Activated T-cell treated with anti-CD3 and anti-CD28 coated beads, Interleukin-2, amount 50 U/mL, for 4 hours (primary cell): ENCODE measurements at regions not wholly inside any gene's neighbourhood (a gene's known extent, or its start where the extent isn't known, plus 50 kb on each side); places are given as distances from the start of the nearest gene placed in this dataset.
"Not testable (repeated sequence)": the region's sequence is repeated elsewhere in the genome, so short reads cannot be mapped to it uniquely, and the experiment has no call there.

Experiments
- ATAC-seq, 2 donors: fragments of 200-7000 bp; cut with Tn5 transposase; one replicate each; pipeline ENCODE4 v1.10.0; 2021
- DNase-seq: peaks from one replicate; pipeline ENCODE4 v3.0.0-alpha.2; 2020
- H3K27me3 Mint-ChIP-seq: one replicate; pipeline ENCODE4 v1.8.0; 2021; ENCODE audit warnings: low read depth, mixed read lengths
- H3K36me3 Mint-ChIP-seq: one replicate; pipeline ENCODE4 v1.8.0; 2022; ENCODE audit warnings: mixed read lengths; ENCODE audit not compliant: insufficient read depth
- H3K4me1 Mint-ChIP-seq: one replicate; pipeline ENCODE4 v1.8.0; 2021; ENCODE audit warnings: low read depth, mixed read lengths
- H3K4me3 Mint-ChIP-seq: one replicate; pipeline ENCODE4 v1.8.0; 2021; ENCODE audit warnings: mild to moderate bottlenecking, moderate library complexity, mixed read lengths
- H3K9me3 Mint-ChIP-seq: one replicate; pipeline ENCODE4 v1.8.0; 2021; ENCODE audit warnings: mixed read lengths

GRCh38 chr1:188154196-188154595, 1325.4 kb downstream of the PLA2G4A start:
- no peak overlapping the region for H3K4me3 Mint-ChIP-seq
- no peaks in the 10 kb centered on the region for H3K4me1 Mint-ChIP-seq
- DNase-seq (no peak), ATAC-seq (no peak)
- no peaks in the 10 kb centered on the region for H3K27me3 Mint-ChIP-seq
- H3K36me3 Mint-ChIP-seq, result no peaks in the 10 kb centered on the region
- no peaks in the 10 kb centered on the region for H3K9me3 Mint-ChIP-seq

DNA sequence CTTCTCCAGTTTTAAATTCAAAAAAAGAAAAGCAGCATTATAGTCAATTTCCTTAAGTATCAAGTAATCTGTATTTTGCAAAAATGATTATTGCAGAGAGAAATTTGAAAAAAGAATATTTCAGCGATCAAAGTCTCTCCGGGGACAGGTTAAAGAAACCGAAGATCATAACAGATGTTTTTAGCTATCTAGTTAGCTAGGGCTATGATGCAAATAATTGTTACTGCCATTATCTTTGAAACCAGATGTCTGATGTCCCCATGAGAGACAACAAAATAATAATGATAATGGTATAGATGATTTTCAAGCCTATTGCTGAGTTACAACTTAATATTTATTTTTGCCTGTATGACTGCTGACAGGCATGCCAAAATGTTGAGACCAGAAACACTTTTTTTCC, 1326.0 kb downstream of the PLA2G4A start:
- ATAC-seq (no peak), DNase-seq (no peak)
- H3K27me3 Mint-ChIP-seq, result no peaks in the 10 kb centered on the region
- no peak overlapping the region for H3K4me3 Mint-ChIP-seq
- no peaks in the 10 kb centered on the region for H3K9me3 Mint-ChIP-seq
- H3K4me1 Mint-ChIP-seq, result no peaks in the 10 kb centered on the region
- H3K36me3 Mint-ChIP-seq, result no peaks in the 10 kb centered on the region

GRCh38 chr1:188155261-188155660, 1326.5 kb downstream of the PLA2G4A start:
- no peaks in the 10 kb centered on the region for H3K4me1 Mint-ChIP-seq
- no peak for ATAC-seq
- peaks cover 2% of the 10 kb centered on the region for H3K9me3 Mint-ChIP-seq
- H3K36me3 Mint-ChIP-seq, result no peaks in the 10 kb centered on the region
- no peak for DNase-seq
- H3K4me3 Mint-ChIP-seq, result no peak overlapping the region
- H3K27me3 Mint-ChIP-seq, result no peaks in the 10 kb centered on the region

DNA sequence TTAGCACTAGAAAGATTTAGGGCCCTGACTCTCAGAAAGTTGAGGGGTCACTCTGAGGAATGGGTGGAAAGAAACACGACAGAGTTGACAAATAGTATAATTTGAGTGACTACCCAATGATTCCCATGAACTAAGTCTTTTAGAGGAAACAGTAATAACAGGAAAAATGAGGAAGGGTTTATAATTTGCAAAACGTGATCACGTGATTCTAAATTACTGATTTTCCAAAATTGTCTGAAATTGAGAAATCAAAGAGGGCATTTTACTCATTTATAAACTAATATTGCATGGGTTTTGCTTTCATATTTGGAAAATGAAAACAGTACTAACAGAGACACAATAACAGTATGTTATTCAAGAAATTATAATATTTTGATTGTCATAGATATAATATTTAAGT, 1335.7 kb downstream of the PLA2G4A start:
- H3K4me1 Mint-ChIP-seq, result no peaks in the 10 kb centered on the region
- DNase-seq, result no peak

DNA sequence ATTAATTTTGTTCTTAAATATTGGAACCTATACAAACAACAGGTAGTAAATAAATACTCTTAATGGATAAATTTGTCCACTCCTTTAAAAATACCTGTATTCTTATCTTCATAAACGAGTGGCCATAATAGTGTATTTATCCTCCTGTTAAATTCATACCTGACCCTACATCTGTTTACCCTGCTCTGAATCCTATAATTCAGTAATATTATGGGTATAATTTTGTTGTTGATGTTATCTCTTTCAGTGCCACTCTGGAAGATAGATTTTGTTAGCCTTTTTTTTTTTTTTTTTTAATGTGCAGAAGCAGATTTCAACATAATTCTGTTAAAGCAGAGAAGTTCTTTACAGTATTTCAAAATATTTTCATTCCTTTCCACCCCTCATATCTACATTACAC, 1337.9 kb downstream of the PLA2G4A start:
- no peak for ATAC-seq
- H3K9me3 Mint-ChIP-seq, result peaks cover 7% of the 10 kb centered on the region
- H3K36me3 Mint-ChIP-seq, result no peaks in the 10 kb centered on the region
- H3K4me1 Mint-ChIP-seq, result no peaks in the 10 kb centered on the region
- no peak overlapping the region for H3K4me3 Mint-ChIP-seq
- no peak for DNase-seq
- no peaks in the 10 kb centered on the region for H3K27me3 Mint-ChIP-seq

More for the DNA sequence above, 1335.7 kb downstream of the PLA2G4A start:
- Mint-ChIP-seq H3K27me3 (no peaks in the 10 kb centered on the region), H3K9me3 (peaks cover 10% of the 10 kb centered on the region), H3K36me3 (no peaks in the 10 kb centered on the region), H3K4me3 (no peak overlapping the region)
- no peak for ATAC-seq

GRCh38 chr1:188169971-188170370, 1341.2 kb downstream of the PLA2G4A start:
- DNase-seq (no peak), ATAC-seq (no peak)
- no peaks in the 10 kb centered on the region for H3K27me3 Mint-ChIP-seq
- H3K9me3 Mint-ChIP-seq, result peaks cover 13% of the 10 kb centered on the region
- H3K36me3 Mint-ChIP-seq, result no peaks in the 10 kb centered on the region
- H3K4me3 Mint-ChIP-seq, result no peak overlapping the region
- H3K4me1 Mint-ChIP-seq, result no peaks in the 10 kb centered on the region

DNA sequence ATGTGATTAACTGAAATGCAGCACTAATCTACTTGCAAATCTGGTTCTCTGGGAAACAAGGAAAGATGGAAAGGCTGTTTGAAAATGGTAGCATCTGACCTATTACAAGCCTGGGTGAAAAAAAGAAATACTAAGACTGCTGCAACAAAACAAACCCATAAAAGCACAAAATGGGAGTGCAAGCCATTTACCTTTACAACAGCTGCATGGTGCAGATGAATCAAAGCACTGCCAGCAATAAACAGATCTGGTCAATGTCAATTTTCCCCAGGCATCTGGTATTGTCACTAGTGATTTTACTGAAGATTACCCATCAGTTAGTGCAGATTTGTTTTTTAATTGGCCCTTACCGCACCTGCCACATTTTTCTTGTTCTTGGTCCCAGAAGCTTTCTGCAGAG, 1341.7 kb downstream of the PLA2G4A start:
- Mint-ChIP-seq H3K27me3 (no peaks in the 10 kb centered on the region), H3K9me3 (peaks cover 13% of the 10 kb centered on the region), H3K4me3 (no peak overlapping the region), H3K4me1 (no peaks in the 10 kb centered on the region), H3K36me3 (no peaks in the 10 kb centered on the region)
- no peak for DNase-seq
- no peak for ATAC-seq

DNA sequence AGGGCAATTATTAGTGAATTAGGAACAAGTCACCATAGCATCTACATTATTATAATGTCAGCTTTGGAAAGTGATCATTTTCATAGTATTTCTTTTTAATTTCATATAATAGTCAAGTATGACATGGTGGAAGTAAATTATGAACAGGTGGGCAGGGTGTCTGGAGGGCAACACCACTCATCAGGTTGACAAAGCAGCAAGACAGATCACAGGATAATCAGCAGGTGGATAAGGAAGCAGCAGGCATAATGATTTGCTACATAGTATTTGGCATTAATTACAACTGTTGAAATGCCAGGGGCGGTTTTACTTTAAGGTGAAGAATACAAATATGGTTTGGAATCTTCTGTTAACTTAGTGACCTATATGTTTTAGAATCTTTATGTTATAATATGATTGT, 1342.2 kb downstream of the PLA2G4A start:
- Mint-ChIP-seq H3K9me3 (peaks cover 13% of the 10 kb centered on the region), H3K4me3 (no peak overlapping the region), H3K4me1 (no peaks in the 10 kb centered on the region), H3K27me3 (no peaks in the 10 kb centered on the region), H3K36me3 (no peaks in the 10 kb centered on the region)
- DNase-seq (no peak), ATAC-seq (no peak)

DNA sequence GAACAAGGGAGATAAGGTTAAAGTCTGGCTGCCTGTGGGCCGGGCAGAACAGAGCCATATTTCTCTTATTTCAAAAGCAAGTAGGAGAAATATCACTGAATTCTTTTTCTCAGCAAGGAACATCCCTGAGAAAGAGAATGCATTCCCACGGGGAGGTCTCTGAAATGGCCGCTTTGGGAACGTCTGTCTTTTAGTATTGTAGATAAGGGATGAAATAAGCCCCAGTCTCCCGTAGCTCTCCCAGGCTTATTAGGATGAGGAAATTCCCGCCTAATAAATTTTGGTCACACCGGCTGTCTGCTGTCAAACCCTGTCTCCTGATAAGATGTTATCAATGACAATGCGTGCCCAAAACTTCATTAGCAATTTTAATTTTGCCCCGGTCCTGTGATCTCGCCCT, 1353.3 kb downstream of the PLA2G4A start:
- ATAC-seq, H3K36me3 Mint-ChIP-seq, H3K27me3 Mint-ChIP-seq, H3K4me1 Mint-ChIP-seq, DNase-seq, H3K4me3 Mint-ChIP-seq: not testable (repeated sequence)
- peaks cover 22% of the 10 kb centered on the region for H3K9me3 Mint-ChIP-seq

- no peaks in the 10 kb centered on the region for H3K27me3 Mint-ChIP-seq
- H3K36me3 Mint-ChIP-seq, result no peaks in the 10 kb centered on the region
Measured at GRCh38 chr1:188188317-188188716, 1359.6 kb downstream of the PLA2G4A start.

GRCh38 chr1:188194916-188195315, 1366.2 kb downstream of the PLA2G4A start:
- no peak overlapping the region for H3K4me3 Mint-ChIP-seq
- no peaks in the 10 kb centered on the region for H3K4me1 Mint-ChIP-seq
- no peaks in the 10 kb centered on the region for H3K36me3 Mint-ChIP-seq
- no peaks in the 10 kb centered on the region for H3K27me3 Mint-ChIP-seq
- peaks cover 8% of the 10 kb centered on the region for H3K9me3 Mint-ChIP-seq
- DNase-seq (no peak), ATAC-seq (no peak)

More at GRCh38 chr1:188188317-188188716, 1359.6 kb downstream of the PLA2G4A start:
- Mint-ChIP-seq H3K4me3 (no peak overlapping the region), H3K9me3 (peaks cover 19% of the 10 kb centered on the region), H3K4me1 (no peaks in the 10 kb centered on the region)
- DNase-seq (no peak), ATAC-seq (no peak)

- Mint-ChIP-seq H3K36me3 (no peaks in the 10 kb centered on the region), H3K9me3 (peaks cover 9% of the 10 kb centered on the region), H3K4me3 (no peak overlapping the region), H3K4me1 (no peaks in the 10 kb centered on the region), H3K27me3 (no peaks in the 10 kb centered on the region)
- DNase-seq, result no peak
- ATAC-seq, result no peak
Measured at GRCh38 chr1:188218289-188218688, 1389.5 kb downstream of the PLA2G4A start.

DNA sequence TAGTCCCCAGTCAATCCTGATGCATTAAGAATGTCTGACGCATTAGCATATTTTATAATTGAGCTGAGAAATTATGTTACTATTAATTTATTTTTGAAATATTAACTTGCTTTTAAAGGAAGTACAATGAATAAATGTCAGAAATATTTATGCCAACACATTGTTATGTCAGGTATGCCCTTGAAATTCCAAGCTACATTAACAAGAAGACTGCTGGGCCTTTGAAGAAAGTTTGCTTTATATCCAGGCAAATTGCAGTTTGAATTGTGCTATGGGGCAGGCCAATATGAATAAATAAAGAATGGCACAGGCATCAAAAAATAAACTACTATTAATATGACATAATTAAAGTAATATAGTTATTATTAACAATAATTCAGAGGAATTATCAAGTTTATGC, 1391.3 kb downstream of the PLA2G4A start:
- Mint-ChIP-seq H3K4me1 (no peaks in the 10 kb centered on the region), H3K4me3 (no peak overlapping the region), H3K9me3 (peaks cover 13% of the 10 kb centered on the region), H3K27me3 (no peaks in the 10 kb centered on the region), H3K36me3 (no peaks in the 10 kb centered on the region)
- no peak for DNase-seq
- no peak for ATAC-seq

- Mint-ChIP-seq H3K27me3 (no peaks in the 10 kb centered on the region), H3K4me1 (no peaks in the 10 kb centered on the region), H3K36me3 (no peaks in the 10 kb centered on the region), H3K9me3 (peaks cover 34% of the 10 kb centered on the region), H3K4me3 (no peak overlapping the region)
- no peak for ATAC-seq
- no peak for DNase-seq
Measured at GRCh38 chr1:188224263-188224662, 1395.5 kb downstream of the PLA2G4A start.

DNA sequence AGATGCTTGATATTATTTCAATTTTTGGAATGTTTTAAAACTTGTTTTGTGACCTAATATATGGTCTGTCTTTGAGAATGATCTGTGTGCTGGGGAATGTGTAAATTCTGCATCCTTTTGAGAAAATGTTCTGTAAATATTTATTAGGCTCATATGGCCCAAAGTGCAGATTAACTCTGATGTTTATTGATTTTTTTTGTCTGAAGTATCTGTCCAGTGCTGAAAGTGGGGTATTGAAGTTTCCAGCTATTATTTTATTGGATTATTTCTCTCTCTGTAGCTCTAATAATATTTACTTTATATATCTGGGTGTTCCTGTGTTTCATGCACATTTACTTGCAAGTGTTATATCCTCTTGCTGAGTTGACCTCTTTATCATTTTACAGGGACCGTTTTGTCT, 1397.2 kb downstream of the PLA2G4A start:
- DNase-seq, result no peak
- no peak for ATAC-seq
- Mint-ChIP-seq H3K4me3 (no peak overlapping the region), H3K27me3 (no peaks in the 10 kb centered on the region), H3K4me1 (no peaks in the 10 kb centered on the region), H3K36me3 (no peaks in the 10 kb centered on the region), H3K9me3 (peaks cover 34% of the 10 kb centered on the region)

DNA sequence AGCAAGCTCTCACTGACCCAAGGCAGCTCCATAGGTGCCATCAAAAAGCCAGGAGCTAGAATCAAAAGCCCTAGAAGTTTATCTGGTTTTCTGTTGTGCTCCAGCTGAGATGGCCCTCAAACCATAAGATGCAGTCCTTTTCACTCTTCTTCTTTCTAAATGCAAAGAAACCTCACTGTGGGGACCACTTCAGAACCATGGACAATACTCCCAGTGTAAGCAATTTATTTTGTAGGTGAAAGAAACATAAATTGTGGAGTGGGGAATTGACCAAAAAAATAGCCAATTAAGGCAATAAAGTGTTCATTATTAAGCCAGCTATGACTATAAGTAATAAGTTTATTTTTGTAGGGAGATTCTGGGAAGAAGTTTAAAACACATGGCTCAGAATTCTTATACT, 1399.9 kb downstream of the PLA2G4A start:
- Mint-ChIP-seq H3K36me3 (no peaks in the 10 kb centered on the region), H3K4me3 (no peak overlapping the region), H3K9me3 (peaks cover 30% of the 10 kb centered on the region), H3K4me1 (no peaks in the 10 kb centered on the region), H3K27me3 (no peaks in the 10 kb centered on the region)
- ATAC-seq (no peak), DNase-seq (no peak)
